A549 (cell line): ENCODE measurements at regions not wholly inside any gene's neighbourhood (a gene's known extent, or its start where the extent isn't known, plus 50 kb on each side); places are given as distances from the start of the nearest gene placed in this dataset.

Source experiments
- ATAC-seq, 2 experiments: fragments of 200-7000 bp in 1 of 2; fragments of >200 bp in 1 of 2; cut with Nextera tagmentation in 1 of 2; cut with Tn5 transposase in 1 of 2; 3 replicates each; pipeline versions ENCODE4 v1.8.0 to v1.9.1; 2018 to 2020; ENCODE audit warnings: mild to moderate bottlenecking in 1 of 2, moderate library complexity in 1 of 2
- CTCF ChIA-PET: fragments of 300-600 bp; sonication (Branson Sonifier 250); formaldehyde crosslinking; extraction: SDS; loops from one replicate; lab custom pipeline; 2021; ENCODE audit warnings: antibody characterized with exemption, inconsistent platforms; lab: Yijun Ruan, JAX
- POLR2A ChIA-PET: fragments of 350-600 bp; formaldehyde crosslinking; extraction: SDS; loops from one replicate; lab custom pipeline; 2021; ENCODE audit warnings: antibody characterized with exemption, inconsistent platforms; lab: Yijun Ruan, JAX
- DNase-seq, 2 experiments: peaks; one replicate each; pipeline versions ENCODE4 v3.0.0 to v3.0.0-alpha.2; 2011 to 2016; ENCODE audit warnings: low read depth in 1 of 2, low spot score in 1 of 2
- FAIRE-seq: peaks from 2 replicates; lab custom pipeline; 2011; peaks lifted over from hg19 to GRCh38; lab: Jason Lieb, UNC
- H3K27ac ChIP-seq, 2 experiments: fragments of >200 bp; sonication (Bioruptor Twin); formaldehyde crosslinking; 3 replicates each; pipeline ENCODE4 v1.5.1; 2016 to 2017
- H3K4me1 ChIP-seq: fragments of >200 bp; sonication (Bioruptor Twin); formaldehyde crosslinking; 3 replicates; pipeline ENCODE4 v1.6.1; 2016
- H3K4me2 ChIP-seq: fragments of >200 bp; sonication (Bioruptor Twin); formaldehyde crosslinking; 3 replicates; pipeline ENCODE4 v1.6.1; 2016
- H3K4me3 ChIP-seq: fragments of >200 bp; sonication (Bioruptor Twin); formaldehyde crosslinking; 3 replicates; pipeline ENCODE4 v1.5.1; 2016
- H3K9me3 ChIP-seq: fragments of >200 bp; sonication (Bioruptor Twin); formaldehyde crosslinking; 3 replicates; pipeline ENCODE4 v1.6.1; 2016
- BCL3 ChIP-seq: fragments of >200 bp; sonication (Bioruptor Twin); formaldehyde crosslinking; IDR thresholded peaks from 3 replicates; pipeline ENCODE4 v1.6.1; 2016
- CBX2 ChIP-seq: fragments of 200-600 bp; sonication (generic); IDR thresholded peaks from 2 replicates; pipeline ENCODE4 v1.6.1; 2016; ENCODE audit warnings: low read depth, mild to moderate bottlenecking, borderline replicate concordance
- CBX8 ChIP-seq: fragments of 200-600 bp; sonication (generic); IDR thresholded peaks from 2 replicates; pipeline ENCODE4 v1.6.1; 2016
- CEBPB ChIP-seq, 2 experiments: fragments of >200 bp in 1 of 2; sonication (Bioruptor Twin) in 1 of 2; formaldehyde crosslinking in 1 of 2; IDR thresholded peaks; 2 replicates each; pipeline ENCODE4 v1.6.1; 2012 to 2016
- CHD2 ChIP-seq: fragments of 150-350 bp; IDR thresholded peaks from 2 replicates; pipeline ENCODE4 v1.6.1; 2014; ENCODE audit warnings: low read length; ENCODE audit not compliant: partially characterized antibody
- E2F6 ChIP-seq: IDR thresholded peaks from 2 replicates; pipeline ENCODE4 v1.6.1; 2012; ENCODE audit warnings: low read depth, borderline replicate concordance
- EHMT2 ChIP-seq: fragments of 200-600 bp; sonication (generic); IDR thresholded peaks from 2 replicates; pipeline ENCODE4 v1.6.1; 2016; ENCODE audit warnings: antibody characterized with exemption, low read depth, mild to moderate bottlenecking, moderate library complexity
- ELK1 ChIP-seq: fragments of 150-350 bp; IDR thresholded peaks from 2 replicates; pipeline ENCODE4 v1.6.1; 2014; ENCODE audit warnings: low read depth, mild to moderate bottlenecking, low read length
- FOSB ChIP-seq: fragments of 250-450 bp; sonication (Bioruptor Pico); IDR thresholded peaks from 2 replicates; pipeline ENCODE4 v1.5.0; 2020; ENCODE audit warnings: mild to moderate bottlenecking, moderate library complexity
- FOSL2 ChIP-seq, 2 experiments: fragments of 450-650 bp in 1 of 2; fragments of >200 bp in 1 of 2; sonication (Bioruptor Twin) in 1 of 2; formaldehyde crosslinking; IDR thresholded peaks; 2 replicates each; pipeline versions ENCODE4 v1.5.0 to v1.6.1; 2016 to 2020; ENCODE audit warnings: mild to moderate bottlenecking in 1 of 2, moderate library complexity in 1 of 2
- FOXS1 ChIP-seq: fragments of 250-450 bp; sonication (Bioruptor Pico); IDR thresholded peaks from 2 replicates; pipeline ENCODE4 v1.5.0; 2020; ENCODE audit warnings: mild to moderate bottlenecking, moderate library complexity
- GATA3 ChIP-seq: IDR thresholded peaks from 2 replicates; pipeline ENCODE4 v1.6.1; 2012; ENCODE audit warnings: borderline replicate concordance
- HDAC2 ChIP-seq: fragments of 200-600 bp; sonication (generic); IDR thresholded peaks from 2 replicates; pipeline ENCODE4 v1.6.1; 2016
- HEYL ChIP-seq: fragments of 250-450 bp; sonication (Bioruptor Pico); IDR thresholded peaks from 2 replicates; pipeline ENCODE4 v1.8.0; 2021; ENCODE audit warnings: mild to moderate bottlenecking, moderate library complexity
- HOXB13 ChIP-seq: fragments of 250-450 bp; sonication (Bioruptor Pico); IDR thresholded peaks from 2 replicates; pipeline ENCODE4 v1.5.0; 2020; ENCODE audit warnings: low read depth, mild to moderate bottlenecking, moderate library complexity
- KDM5A ChIP-seq: fragments of 200-600 bp; sonication (generic); IDR thresholded peaks from 2 replicates; pipeline ENCODE4 v1.6.1; 2016; ENCODE audit warnings: antibody characterized with exemption, mild to moderate bottlenecking
- PHF8 ChIP-seq: fragments of 200-600 bp; sonication (generic); IDR thresholded peaks from 2 replicates; pipeline ENCODE4 v1.6.1; 2016; ENCODE audit warnings: low read depth, mild to moderate bottlenecking, antibody characterized with exemption, moderate library complexity, borderline replicate concordance
- POLR2AphosphoS2 ChIP-seq: conservative IDR thresholded peaks from 2 replicates; pipeline ENCODE4 v1.6.1; 2012; ENCODE audit warnings: low read length, improper control_type of control experiment, inconsistent platforms
- RNF2 ChIP-seq: fragments of 200-600 bp; sonication (generic); IDR thresholded peaks from 2 replicates; pipeline ENCODE4 v1.6.1; 2016; ENCODE audit warnings: low read depth, mild to moderate bottlenecking, antibody characterized with exemption, moderate library complexity, borderline replicate concordance
- SMC3 ChIP-seq: fragments of >200 bp; sonication (Bioruptor Twin); formaldehyde crosslinking; IDR thresholded peaks from 3 replicates; pipeline ENCODE4 v1.6.1; 2018; ENCODE audit warnings: inconsistent platforms
- SREBF2 ChIP-seq: fragments of 450-650 bp; IDR thresholded peaks from 2 replicates; pipeline ENCODE4 v1.6.1; 2014; ENCODE audit warnings: mild to moderate bottlenecking, moderate library complexity
- TFCP2L1 ChIP-seq: fragments of 250-450 bp; sonication (Bioruptor Pico); IDR thresholded peaks from 2 replicates; pipeline ENCODE4 v1.5.0; 2021; ENCODE audit warnings: mild to moderate bottlenecking
- USF2 ChIP-seq: fragments of 450-650 bp; IDR thresholded peaks from 2 replicates; pipeline ENCODE4 v1.6.1; 2014; ENCODE audit warnings: antibody characterized with exemption
- ZC3H11A ChIP-seq: fragments of 450-650 bp; IDR thresholded peaks from 2 replicates; pipeline ENCODE4 v1.6.1; 2014; ENCODE audit warnings: antibody characterized with exemption, mild to moderate bottlenecking
- ZFP36 ChIP-seq: fragments of 450-650 bp; IDR thresholded peaks from 2 replicates; pipeline ENCODE4 v1.6.1; 2014; ENCODE audit warnings: borderline replicate concordance; ENCODE audit not compliant: partially characterized antibody
- WGBS: methylation state at CpG from one replicate; pipeline ENCODE4 v1.1.6; 2017; ENCODE audit errors: missing lambda C conversion rate; 5-methylcytosine and 5-hydroxymethylcytosine counted together

- TF ChIP-seq CEBPB (IDR thresholded peaks at IDR 0.05) (no peak), SMC3 (no peak), E2F6 (no peak), HEYL (CRISPR knock-in tag) (no peak), ZFP36 (no peak)
- TF ChIP-seq, all 56 proteins: peak for 0
- H3K27ac ChIP-seq = no peak overlapping the region
- DNase-seq = no peak
- WGBS = 37% methylated on average over 1 of the region's 1 CpG
- no peak for FAIRE-seq
- H3K4me2 ChIP-seq = no peak overlapping the region
- ChIA-PET CTCF (interaction anchor here (0.7 kb wide), 1 partner anchor 28 kb away, joined by 3 read pairs; no protein-coding TSS in a partner anchor), POLR2A (no interaction called here)
- no peak overlapping the region for H3K4me3 ChIP-seq
- H3K4me1 ChIP-seq = no peaks in the 10 kb centered on the region
- no peaks in the 10 kb centered on the region for H3K9me3 ChIP-seq
- ATAC-seq = no peak
These were observed 138.4 kb upstream of the ABCB5 start for GRCh38 chr7:20477067-20477466.

- H3K4me3 ChIP-seq = no peak overlapping the region
- TF ChIP-seq POLR2AphosphoS2 (no peak), SREBF2 (no peak), USF2 (no peak), HDAC2 (no peak)
- FAIRE-seq = no peak
- no peaks in the 10 kb centered on the region for H3K4me1 ChIP-seq
- no peak overlapping the region for H3K27ac ChIP-seq
- H3K4me2 ChIP-seq = no peak overlapping the region
- no peak for ATAC-seq
- POLR2A ChIA-PET = no interaction called here
- CTCF ChIA-PET = no interaction called here
- DNase-seq = no peak
- no peaks in the 10 kb centered on the region for H3K9me3 ChIP-seq
These were observed 135.8 kb upstream of the ABCB5 start for GRCh38 chr7:20479706-20480105.

- Histone ChIP-seq H3K4me2 (no peak overlapping the region), H3K27ac (no peak overlapping the region), H3K4me3 (no peak overlapping the region), H3K4me1 (no peaks in the 10 kb centered on the region), H3K9me3 (peaks cover 5% of the 10 kb centered on the region; the same call in 2 of the 3 replicates)
- 16% methylated on average over 2 of the region's 2 CpGs for WGBS
- ATAC-seq (no peak), DNase-seq (no peak), FAIRE-seq (no peak)
- CTCF ChIA-PET = no interaction called here
- TF ChIP-seq GATA3 (no peak), TFCP2L1 (no peak), CHD2 (no peak), BCL3 (no peak), FOXS1 (no peak), ZFP36 (no peak), USF2 (no peak), FOSB (CRISPR knock-in tag) (no peak), EHMT2 (no peak)
- POLR2A ChIA-PET = no interaction called here
These were observed 133.4 kb upstream of the ABCB5 start for GRCh38 chr7:20482071-20482470.

GRCh38 chr7:20484356-20484755, 131.1 kb upstream of the ABCB5 start:
- DNase-seq = no peak
- Histone ChIP-seq H3K4me3 (no peak overlapping the region), H3K4me1 (no peaks in the 10 kb centered on the region), H3K27ac (no peak overlapping the region), H3K4me2 (no peak overlapping the region), H3K9me3 (peaks cover 27% of the 10 kb centered on the region)
- ATAC-seq = no peak
- 3% methylated on average over 1 of the region's 1 CpG for WGBS
- CTCF ChIA-PET = no interaction called here
- POLR2A ChIA-PET = no interaction called here
- TF ChIP-seq ZC3H11A (no peak), CHD2 (no peak), FOSL2 (IDR thresholded peaks at IDR 0.05) (no peak), FOSL2 (CRISPR knock-in tag; IDR thresholded peaks at IDR 0.05) (no peak), SREBF2 (no peak), HOXB13 (CRISPR knock-in tag) (no peak), RNF2 (no peak), PHF8 (no peak), CBX2 (no peak), KDM5A (no peak), ELK1 (no peak), E2F6 (no peak), CBX8 (no peak)
- no peak for FAIRE-seq
